ENCODE measurements at regions not wholly inside any gene's neighbourhood (a gene's known extent, or its start where the extent isn't known, plus 50 kb on each side); places are given as distances from the start of the nearest gene placed in this dataset.

DNA sequence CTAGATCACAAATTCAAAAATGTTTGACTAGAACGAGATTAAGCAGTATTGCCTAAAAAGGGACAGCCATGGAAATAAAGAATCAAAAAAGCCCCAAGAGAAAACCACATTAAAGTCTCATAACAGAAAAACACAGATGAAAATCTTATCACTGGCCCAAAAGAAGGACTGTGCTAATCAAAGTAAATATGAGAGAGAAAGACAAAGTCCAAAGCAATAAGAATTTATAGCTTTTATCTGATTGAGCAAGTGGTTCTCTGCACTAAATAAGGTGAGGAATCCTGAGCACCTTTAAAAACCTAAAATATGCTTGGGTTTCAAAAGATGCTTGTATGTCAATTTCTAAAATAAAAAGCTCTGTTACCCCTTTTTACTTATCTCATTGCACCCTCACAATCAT lies 409.3 kb downstream of the GASK1B start:
- ChIA-PET SMC1A (ENCODE audit: uncharacterized antibody, unreplicated experiment) (no interaction called here), CTCF (interaction anchor here (0.5 to 0.7 kb wide), 2 partner anchors 14 to 147 kb away, joined by 3 read pairs; no protein-coding TSS in a partner anchor), POLR2A (no interaction called here), RAD21 (ENCODE audit: unreplicated experiment) (no interaction called here)
- no peak for TF ChIP-seq RBBP5 (conservative IDR thresholded peaks at IDR 0.05)
- TF ChIP-seq SMAD5 (IDR thresholded peaks at IDR 0.05; ENCODE audit: low read depth), result no peak
- no peak for TF ChIP-seq DPF2 (IDR thresholded peaks at IDR 0.05)
- no peak for TF ChIP-seq HDGF (IDR thresholded peaks at IDR 0.05)
- TF ChIP-seq NFYA (IDR thresholded peaks at IDR 0.05; ENCODE audit: borderline replicate concordance, low read depth, low read length), result no peak
- no peak for TF ChIP-seq BHLHE40 (IDR thresholded peaks at IDR 0.05; ENCODE audit: borderline replicate concordance in 1 of 2, low read depth in 2 of 2, low read length in 1 of 2)
- FAIRE-seq (no peak), ATAC-seq (no peak), DNase-seq (ENCODE audit: low read depth, low spot score) (no peak)
- in situ Hi-C loops (cut with MboI) (no loop called here), intact Hi-C loops (cut with micrococcal nuclease; ENCODE audit: unreplicated experiment) (no loop called here)
- Histone ChIP-seq H3K4me1 (ENCODE audit: control insufficient read depth, insufficient read depth, low read length) (no peaks in the 10 kb centered on the region), H3K9me3 (replicated peaks; ENCODE audit: control insufficient read depth, insufficient read depth, low read length) (no peaks in the 10 kb centered on the region), H4K20me1 (ENCODE audit: control insufficient read depth, insufficient read depth) (no peaks in the 10 kb centered on the region), H2AFZ (ENCODE audit: control insufficient read depth, low read depth, low read length) (no peak overlapping the region), H3K4me3 (no peak overlapping the region), H3K27ac (ENCODE audit: control insufficient read depth, insufficient read depth) (no peak overlapping the region), H3K79me2 (ENCODE audit: control insufficient read depth, insufficient read depth, low read length) (no peaks in the 10 kb centered on the region), H3K36me3 (ENCODE audit: control insufficient read depth in 2 of 2, insufficient read depth in 2 of 2, low read length in 1 of 2) (no peaks in the 10 kb centered on the region), H3K4me2 (ENCODE audit: control insufficient read depth, insufficient read depth) (no peak overlapping the region), H3K9ac (ENCODE audit: control insufficient read depth, insufficient read depth, low read length) (no peak overlapping the region), H3K27me3 (replicated peaks in 1 of 2; ENCODE audit: control insufficient read depth in 2 of 2, insufficient read depth in 2 of 2, low read length in 1 of 2) (no peaks in the 10 kb centered on the region)
- BruUV-seq (replicated peaks), result no TSS peak
- 8% methylated on average over 1 of the region's 1 CpG for WGBS (ENCODE audit: insufficient coverage, insufficient replicate concordance, low lambda C conversion rate, missing lambda C conversion rate)

DNA sequence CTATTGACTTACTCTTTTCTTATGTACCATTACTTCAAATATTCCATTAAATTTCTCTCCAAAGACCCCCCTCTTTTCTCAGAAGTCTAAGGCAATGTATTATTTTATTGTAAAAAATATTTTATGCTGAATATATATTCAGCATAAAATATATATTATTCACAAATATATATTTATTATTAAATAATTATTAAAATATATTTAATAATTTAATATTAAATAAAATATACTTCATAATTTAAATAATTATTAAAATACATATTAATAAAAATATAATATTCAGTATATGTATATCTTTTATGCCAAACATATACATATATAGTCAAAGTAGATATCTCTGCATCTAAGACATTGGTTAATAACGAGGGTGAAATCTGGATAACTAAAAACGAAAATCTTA lies 418.4 kb downstream of the GASK1B start:
- 0% methylated on average over 2 of the region's 2 CpGs for WGBS (ENCODE audit: insufficient coverage, insufficient replicate concordance, low lambda C conversion rate, missing lambda C conversion rate)
- Histone ChIP-seq H3K9ac (ENCODE audit: control insufficient read depth, insufficient read depth, low read length) (no peak overlapping the region), H3K9me3 (replicated peaks; ENCODE audit: control insufficient read depth, insufficient read depth, low read length) (no peaks in the 10 kb centered on the region), H2AFZ (ENCODE audit: control insufficient read depth, low read depth, low read length) (no peak overlapping the region), H3K27me3 (replicated peaks in 1 of 2; ENCODE audit: control insufficient read depth in 2 of 2, insufficient read depth in 2 of 2, low read length in 1 of 2) (no peaks in the 10 kb centered on the region), H3K27ac (ENCODE audit: control insufficient read depth, insufficient read depth) (no peak overlapping the region), H3K36me3 (ENCODE audit: control insufficient read depth in 2 of 2, insufficient read depth in 2 of 2, low read length in 1 of 2) (no peaks in the 10 kb centered on the region), H3K79me2 (ENCODE audit: control insufficient read depth, insufficient read depth, low read length) (no peaks in the 10 kb centered on the region), H4K20me1 (ENCODE audit: control insufficient read depth, insufficient read depth) (no peaks in the 10 kb centered on the region), H3K4me1 (ENCODE audit: control insufficient read depth, insufficient read depth, low read length) (no peaks in the 10 kb centered on the region), H3K4me3 (no peak overlapping the region), H3K4me2 (ENCODE audit: control insufficient read depth, insufficient read depth) (no peak overlapping the region)
- FAIRE-seq (no peak), ATAC-seq (no peak), DNase-seq (ENCODE audit: low read depth, low spot score) (no peak)
- CTCF ChIA-PET, result no interaction called here
- in situ Hi-C loops (cut with MboI), result no loop called here
- BruUV-seq (replicated peaks), result no TSS peak
- intact Hi-C loops (cut with micrococcal nuclease; ENCODE audit: unreplicated experiment), result no loop called here
- SMC1A ChIA-PET (ENCODE audit: uncharacterized antibody, unreplicated experiment), result no interaction called here
- RAD21 ChIA-PET (ENCODE audit: unreplicated experiment), result no interaction called here
- POLR2A ChIA-PET, result no interaction called here
- no peak for TF ChIP-seq USF1 (IDR thresholded peaks at IDR 0.05; ENCODE audit: borderline replicate concordance, extremely low read length, insufficient read depth, low read depth, low read length)
- no peak for TF ChIP-seq ELK1 (IDR thresholded peaks at IDR 0.05; ENCODE audit: low read depth, low read length)
- no peak for TF ChIP-seq TCF12 (IDR thresholded peaks at IDR 0.05; ENCODE audit: low read depth, low read length)
- TF ChIP-seq, protein P1, sequence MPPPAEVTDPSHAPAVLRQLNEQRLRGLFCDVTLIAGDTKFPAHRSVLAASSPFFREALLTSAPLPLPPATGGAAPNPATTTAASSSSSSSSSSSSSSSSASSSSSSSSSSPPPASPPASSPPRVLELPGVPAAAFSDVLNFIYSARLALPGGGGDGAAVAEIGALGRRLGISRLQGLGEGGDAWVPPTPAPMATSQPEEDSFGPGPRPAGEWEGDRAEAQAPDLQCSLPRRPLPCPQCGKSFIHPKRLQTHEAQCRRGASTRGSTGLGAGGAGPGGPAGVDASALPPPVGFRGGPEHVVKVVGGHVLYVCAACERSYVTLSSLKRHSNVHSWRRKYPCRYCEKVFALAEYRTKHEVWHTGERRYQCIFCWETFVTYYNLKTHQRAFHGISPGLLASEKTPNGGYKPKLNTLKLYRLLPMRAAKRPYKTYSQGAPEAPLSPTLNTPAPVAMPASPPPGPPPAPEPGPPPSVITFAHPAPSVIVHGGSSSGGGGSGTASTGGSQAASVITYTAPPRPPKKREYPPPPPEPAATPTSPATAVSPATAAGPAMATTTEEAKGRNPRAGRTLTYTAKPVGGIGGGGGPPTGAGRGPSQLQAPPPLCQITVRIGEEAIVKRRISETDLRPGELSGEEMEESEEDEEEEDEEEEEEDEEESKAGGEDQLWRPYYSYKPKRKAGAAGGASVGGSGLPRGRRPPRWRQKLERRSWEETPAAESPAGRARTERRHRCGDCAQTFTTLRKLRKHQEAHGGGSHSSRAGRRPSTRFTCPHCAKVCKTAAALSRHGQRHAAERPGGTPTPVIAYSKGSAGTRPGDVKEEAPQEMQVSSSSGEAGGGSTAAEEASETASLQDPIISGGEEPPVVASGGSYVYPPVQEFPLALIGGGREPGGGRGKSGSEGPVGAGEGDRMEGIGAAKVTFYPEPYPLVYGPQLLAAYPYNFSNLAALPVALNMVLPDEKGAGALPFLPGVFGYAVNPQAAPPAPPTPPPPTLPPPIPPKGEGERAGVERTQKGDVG (CRISPR knock-in tag; IDR thresholded peaks at IDR 0.05), result no peak
- no peak for TF ChIP-seq CBX3 (IDR thresholded peaks at IDR 0.05; ENCODE audit: borderline replicate concordance, low read depth)
- no peak for TF ChIP-seq EP300 (IDR thresholded peaks at IDR 0.05; ENCODE audit: borderline replicate concordance in 1 of 2, control insufficient read depth in 1 of 2, low read depth in 2 of 2, low read length in 2 of 2)
- TF ChIP-seq SMAD1 (IDR thresholded peaks at IDR 0.05; ENCODE audit: low read depth, partially characterized antibody), result no peak
- TF ChIP-seq NFYB (IDR thresholded peaks at IDR 0.05; ENCODE audit: insufficient read depth, low read depth, low read length), result no peak
- TF ChIP-seq NFYA (IDR thresholded peaks at IDR 0.05; ENCODE audit: borderline replicate concordance, low read depth, low read length), result no peak
